H1 (cell line): ENCODE measurements at regions not wholly inside any gene's neighbourhood (a gene's known extent, or its start where the extent isn't known, plus 50 kb on each side); places are given as distances from the start of the nearest gene placed in this dataset.

ENCODE experiments used
- CTCF ChIA-PET: fragments of 300-600 bp; sonication (Branson Sonifier 250); formaldehyde crosslinking; loops from one replicate; lab custom pipeline; 2021; ENCODE audit not compliant: partially characterized antibody; lab: Charles Lee
- POLR2A ChIA-PET: fragments of 300-600 bp; sonication (Branson Sonifier 250); formaldehyde crosslinking; loops from one replicate; lab custom pipeline; 2021; ENCODE audit warnings: inconsistent platforms; ENCODE audit not compliant: partially characterized antibody; lab: Charles Lee
- DNase-seq, 2 experiments: peaks; one replicate each; pipeline versions ENCODE4 v3.0.0 to v3.0.0-alpha.2; 2010 to 2022; ENCODE audit warnings: low spot score in 2 of 2, low read depth in 1 of 2, mixed read lengths in 1 of 2
- FAIRE-seq: peaks from 2 replicates; lab custom pipeline; 2011; peaks lifted over from hg19 to GRCh38; lab: Jason Lieb, UNC
- H2AFZ ChIP-seq: 2 replicates; pipeline ENCODE4 v1.8.1; 2012; ENCODE audit warnings: low read length, inconsistent platforms
- H2AK5ac ChIP-seq: 2 replicates; pipeline ENCODE4 v1.6.1; 2013; ENCODE audit warnings: low read depth, low read length
- H2BK120ac ChIP-seq: replicated peaks from 2 replicates; pipeline ENCODE3; 2013; ENCODE audit warnings: low read depth, low read length, inconsistent platforms
- H2BK12ac ChIP-seq: 2 replicates; pipeline ENCODE4 v1.6.1; 2013; ENCODE audit warnings: low read depth, low read length
- H2BK15ac ChIP-seq: 2 replicates; pipeline ENCODE4 v1.6.1; 2013; ENCODE audit warnings: low read length
- H2BK20ac ChIP-seq: 2 replicates; pipeline ENCODE4 v1.6.1; 2013; ENCODE audit warnings: low read length
- H2BK5ac ChIP-seq: 2 replicates; pipeline ENCODE4 v1.6.1; 2013; ENCODE audit warnings: low read depth, low read length
- H3K14ac ChIP-seq: 2 replicates; pipeline ENCODE4 v1.6.1; 2013; ENCODE audit warnings: inconsistent platforms; ENCODE audit not compliant: insufficient read length
- H3K18ac ChIP-seq: 2 replicates; pipeline ENCODE4 v1.6.1; 2013; ENCODE audit warnings: low read length; ENCODE audit errors: extremely low read depth
- H3K23ac ChIP-seq: 2 replicates; pipeline ENCODE4 v1.6.1; 2013; ENCODE audit warnings: inconsistent platforms; ENCODE audit not compliant: insufficient read length
- H3K23me2 ChIP-seq: 2 replicates; pipeline ENCODE4 v1.6.1; 2013; ENCODE audit warnings: low read depth, low read length
- H3K27ac ChIP-seq: 2 replicates; pipeline ENCODE4 v1.6.1; 2011; ENCODE audit warnings: low read depth, low read length, inconsistent platforms
- H3K27me3 ChIP-seq, 4 experiments: replicated peaks in 1 of 4; 1 replicate in 1 of 4; 2 replicates in 3 of 4; pipeline versions ENCODE4 v1.6.1 to v1.8.1; 2011 to 2013; ENCODE audit warnings: low read length in 3 of 4, mild to moderate bottlenecking in 3 of 4, inconsistent platforms in 2 of 4, mixed read lengths in 2 of 4, moderate library complexity in 1 of 4; ENCODE audit not compliant: control insufficient read depth in 3 of 4, insufficient read depth in 3 of 4; ENCODE audit errors: extremely low read depth in 1 of 4
- H3K36me3 ChIP-seq, 4 experiments: 2 replicates each; pipeline versions ENCODE4 v1.6.1 to v1.8.1; 2011 to 2013; ENCODE audit warnings: mild to moderate bottlenecking in 4 of 4, low read length in 3 of 4, moderate library complexity in 2 of 4, control low read depth in 1 of 4, inconsistent platforms in 1 of 4; ENCODE audit not compliant: insufficient read depth in 4 of 4, control insufficient read depth in 2 of 4
- H3K4ac ChIP-seq: replicated peaks from 2 replicates; pipeline ENCODE3; 2013; ENCODE audit warnings: low read length, low read depth, mixed read lengths, inconsistent platforms; ENCODE audit not compliant: insufficient read length
- H3K4me1 ChIP-seq, 4 experiments: replicated peaks in 1 of 4; 1 replicate in 1 of 4; 2 replicates in 3 of 4; pipeline versions ENCODE4 v1.6.1 to v1.8.1; 2011 to 2013; ENCODE audit warnings: low read length in 3 of 4, inconsistent platforms in 2 of 4, mixed read lengths in 1 of 4; ENCODE audit not compliant: insufficient read depth in 4 of 4, control insufficient read depth in 3 of 4
- H3K4me2 ChIP-seq, 2 experiments: 2 replicates each; pipeline versions ENCODE4 v1.6.1 to v1.8.1; 2011 to 2013; ENCODE audit warnings: low read depth in 2 of 2, low read length in 2 of 2, control low read depth in 1 of 2, inconsistent platforms in 1 of 2, mild to moderate bottlenecking in 1 of 2; ENCODE audit not compliant: insufficient read depth in 1 of 2
- H3K4me3 ChIP-seq, 4 experiments: fragments of 200-600, 300-600 bp in 1 of 4; sonication (generic), shearing (Covaris generic), sonication (Bioruptor Twin) in 1 of 4; 2 replicates each; pipeline versions ENCODE4 v1.5.1 to v1.8.1; 2011 to 2016; ENCODE audit warnings: low read length in 4 of 4, low read depth in 3 of 4, control low read depth in 2 of 4, inconsistent platforms in 2 of 4, mild to moderate bottlenecking in 2 of 4, mixed read lengths in 1 of 4, moderate library complexity in 1 of 4; ENCODE audit not compliant: insufficient read depth in 2 of 4; ENCODE audit errors: extremely low read depth in 1 of 4
- H3K56ac ChIP-seq: replicated peaks from 2 replicates; pipeline ENCODE3; 2013; ENCODE audit warnings: low read depth, mild to moderate bottlenecking, mixed read lengths, low read length, inconsistent platforms; ENCODE audit not compliant: insufficient read length
- H3K79me1 ChIP-seq: 2 replicates; pipeline ENCODE4 v1.6.1; 2013; ENCODE audit warnings: low read depth, low read length, control low read depth
- H3K79me2 ChIP-seq, 2 experiments: 2 replicates each; pipeline versions ENCODE4 v1.6.1 to v1.8.1; 2012 to 2013; ENCODE audit warnings: low read length in 2 of 2, mild to moderate bottlenecking in 2 of 2, inconsistent platforms in 1 of 2; ENCODE audit not compliant: insufficient read depth in 2 of 2, control insufficient read depth in 1 of 2
- H3K9ac ChIP-seq, 4 experiments: replicated peaks in 1 of 4; 1 replicate in 1 of 4; 2 replicates in 3 of 4; pipeline versions ENCODE4 v1.6.1 to v1.8.1; 2011 to 2013; ENCODE audit warnings: low read depth in 3 of 4, low read length in 3 of 4, control low read depth in 2 of 4, mild to moderate bottlenecking in 2 of 4, moderate library complexity in 2 of 4, inconsistent platforms in 1 of 4; ENCODE audit errors: extremely low read depth in 1 of 4
- H3K9me3 ChIP-seq, 2 experiments: 2 replicates each; pipeline versions ENCODE4 v1.6.1 to v1.8.1; 2012 to 2013; ENCODE audit warnings: mild to moderate bottlenecking in 2 of 2, moderate library complexity in 2 of 2, control low read depth in 1 of 2, inconsistent platforms in 1 of 2, low read depth in 1 of 2, low read length in 1 of 2, mixed read lengths in 1 of 2; ENCODE audit not compliant: insufficient read depth in 2 of 2
- H4K20me1 ChIP-seq, 2 experiments: replicated peaks in 1 of 2; 2 replicates each; pipeline versions ENCODE3 to v1.8.1; 2011 to 2013; ENCODE audit warnings: inconsistent platforms in 2 of 2, low read length in 2 of 2, mild to moderate bottlenecking in 1 of 2; ENCODE audit not compliant: insufficient read depth in 2 of 2, control insufficient read depth in 1 of 2
- H4K5ac ChIP-seq: 2 replicates; pipeline ENCODE4 v1.6.1; 2013; ENCODE audit warnings: low read length, low read depth, mixed read lengths, inconsistent platforms; ENCODE audit not compliant: insufficient read length
- H4K8ac ChIP-seq: 2 replicates; pipeline ENCODE4 v1.8.0; 2013; ENCODE audit warnings: mild to moderate bottlenecking, moderate library complexity, low read length, inconsistent platforms; ENCODE audit not compliant: insufficient read depth; ENCODE audit errors: extremely low read depth
- H4K91ac ChIP-seq: replicated peaks from 2 replicates; pipeline ENCODE3; 2013; ENCODE audit warnings: low read length, mixed read lengths, inconsistent platforms; ENCODE audit not compliant: insufficient read length
- ATF2 ChIP-seq: IDR thresholded peaks from 2 replicates; pipeline ENCODE4 v1.6.1; 2012; ENCODE audit warnings: low read length, inconsistent platforms
- CHD2 ChIP-seq: IDR thresholded peaks from 2 replicates; pipeline ENCODE4 v1.6.1; 2012; ENCODE audit warnings: low read length, improper control_type of control experiment
- EZH2 ChIP-seq: fragments of 200-600 bp; sonication (generic); IDR thresholded peaks from 2 replicates; pipeline ENCODE4 v1.7.1; 2012; ENCODE audit warnings: low read depth, mild to moderate bottlenecking, moderate library complexity, low read length, inconsistent platforms; ENCODE audit not compliant: severe bottlenecking
- JUND ChIP-seq: IDR thresholded peaks from 2 replicates; pipeline ENCODE4 v1.6.1; 2011; ENCODE audit warnings: mild to moderate bottlenecking, improper control_type of control experiment, low read length
- KDM1A ChIP-seq: fragments of 200-600, 300-600 bp; sonication (generic); IDR thresholded peaks from 2 replicates; pipeline ENCODE4 v1.7.1; 2016; ENCODE audit warnings: mild to moderate bottlenecking, low read length, borderline replicate concordance
- POLR2A ChIP-seq, 2 experiments: IDR thresholded peaks; 1 replicate in 1 of 2; 2 replicates in 1 of 2; pipeline ENCODE4 v1.6.1; 2011; ENCODE audit warnings: low read depth in 2 of 2, low read length in 2 of 2, mild to moderate bottlenecking in 2 of 2; ENCODE audit errors: control extremely low read depth in 1 of 2
- POLR2AphosphoS5 ChIP-seq: IDR thresholded peaks from 2 replicates; pipeline ENCODE4 v1.6.1; 2011; ENCODE audit warnings: low read depth, low read length
- POU5F1 ChIP-seq: IDR thresholded peaks from 2 replicates; pipeline ENCODE4 v1.6.1; 2011; ENCODE audit warnings: low read depth, mild to moderate bottlenecking, low read length, moderate library complexity
- SP2 ChIP-seq: IDR thresholded peaks from 2 replicates; pipeline ENCODE4 v1.6.1; 2012; ENCODE audit warnings: mild to moderate bottlenecking, low read length, inconsistent platforms
- WGBS, 2 experiments: shearing (Covaris generic) in 1 of 2; methylation state at CpG; one replicate each; pipeline versions ENCODE4 v1.1.6 to v1.1.7; 2013 to 2015; ENCODE audit warnings: low lambda C conversion rate in 2 of 2, mixed read lengths in 2 of 2, inconsistent platforms in 1 of 2, low coverage in 1 of 2, missing lambda C conversion rate in 1 of 2; ENCODE audit not compliant: insufficient replicate concordance in 2 of 2, insufficient coverage in 1 of 2, insufficient read length in 1 of 2; ENCODE audit errors: extremely low coverage in 1 of 2, missing lambda C conversion rate in 1 of 2; 5-methylcytosine and 5-hydroxymethylcytosine counted together

- H3K79me2 ChIP-seq: no peaks in the 10 kb centered on the region
- H3K4me1 ChIP-seq: no peaks in the 10 kb centered on the region
- H3K23ac ChIP-seq: no peak overlapping the region
- no peaks in the 10 kb centered on the region for H3K27me3 ChIP-seq
- no peak for DNase-seq
- FAIRE-seq: no peak
- no peaks in the 10 kb centered on the region for H3K79me1 ChIP-seq
- H3K9me3 ChIP-seq: no peaks in the 10 kb centered on the region
- H3K4me2 ChIP-seq: no peak overlapping the region
- H2AFZ ChIP-seq: no peak overlapping the region
- TF ChIP-seq KDM1A (no peak), CHD2 (no peak), POLR2A (IDR thresholded peaks at IDR 0.05; ENCODE audit: control extremely low read depth in 1 of 2, low read depth in 2 of 2, low read length in 2 of 2) (no peak), EZH2 (no peak), POLR2AphosphoS5 (no peak), ATF2 (no peak), SP2 (no peak), POU5F1 (no peak), JUND (no peak)
- no peak overlapping the region for H4K8ac ChIP-seq
- H3K56ac ChIP-seq: no peak overlapping the region
- no peak overlapping the region for H4K5ac ChIP-seq
- H2BK12ac ChIP-seq: no peak overlapping the region
- H4K91ac ChIP-seq: no peak overlapping the region
- no peak overlapping the region for H3K9ac ChIP-seq
- no peaks in the 10 kb centered on the region for H4K20me1 ChIP-seq
- H3K36me3 ChIP-seq: no peaks in the 10 kb centered on the region
- H2BK15ac ChIP-seq: no peak overlapping the region
- H3K4ac ChIP-seq: no peak overlapping the region
- H2AK5ac ChIP-seq: no peak overlapping the region
- H2BK120ac ChIP-seq: no peak overlapping the region
- no peak overlapping the region for H2BK5ac ChIP-seq
- POLR2A ChIA-PET: no interaction called here
- no peaks in the 10 kb centered on the region for H3K23me2 ChIP-seq
- CTCF ChIA-PET: interaction anchor here (0.8 to 1.4 kb wide), 4 partner anchors 9 to 121 kb away, joined by 3 to 5 read pairs (median 4); no protein-coding TSS in a partner anchor
- no peak overlapping the region for H3K14ac ChIP-seq
- H3K4me3 ChIP-seq: no peak overlapping the region
- WGBS, 2 experiments: 91% methylated on average over 9 of the region's 9 CpGs; no CpG with 5 or more reads in 1 of the 2 experiments
- H2BK20ac ChIP-seq: no peak overlapping the region
- H3K27ac ChIP-seq: no peak overlapping the region
- no peak overlapping the region for H3K18ac ChIP-seq
Observed at GRCh38 chr18:7394050-7394659, 163.3 kb downstream of the LRRC30 start.
